ENCODE measurements at regions not wholly inside any gene's neighbourhood (a gene's known extent, or its start where the extent isn't known, plus 50 kb on each side); places are given as distances from the start of the nearest gene placed in this dataset.

DNA sequence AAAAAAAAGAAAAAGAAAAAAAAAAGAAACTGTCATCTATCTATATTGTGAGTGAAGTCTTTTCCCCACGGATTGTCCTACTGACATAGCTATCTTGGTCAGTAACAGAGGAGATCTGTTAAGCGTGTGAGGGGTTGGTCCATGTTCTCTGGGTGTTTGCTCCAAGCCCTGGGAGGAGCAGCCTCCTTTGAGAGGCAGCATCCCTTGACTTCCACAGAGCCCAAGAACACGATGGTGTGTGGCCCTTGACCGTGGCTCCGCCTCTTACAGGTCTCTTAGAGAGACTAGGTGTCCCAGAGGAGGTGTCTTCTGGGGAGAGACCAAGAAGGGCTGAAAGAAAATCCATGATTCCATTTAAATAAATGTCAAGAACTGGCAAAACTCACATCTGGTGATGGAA is 60.1 kb upstream of the GTSF1L start:
- TF ChIP-seq CTCF (IDR thresholded peaks at IDR 0.05): no peak
- no peak for TF ChIP-seq POLR2A (IDR thresholded peaks at IDR 0.05)
